GM19467 (cell line): ENCODE measurements at regions not wholly inside any gene's neighbourhood (a gene's known extent, or its start where the extent isn't known, plus 50 kb on each side); places are given as distances from the start of the nearest gene placed in this dataset.

Source experiments
- ATAC-seq: cut with Tn5 transposase; IDR thresholded peaks from one replicate; pipeline ENCODE4 v1.9.1; 2021; ENCODE audit warnings: mild to moderate bottlenecking, moderate library complexity; ENCODE audit not compliant: unreplicated experiment

GRCh38 chr20:22333885-22334545, 250.4 kb downstream of the FOXA2 start:
- peak; percentile 69 for ATAC-seq

DNA sequence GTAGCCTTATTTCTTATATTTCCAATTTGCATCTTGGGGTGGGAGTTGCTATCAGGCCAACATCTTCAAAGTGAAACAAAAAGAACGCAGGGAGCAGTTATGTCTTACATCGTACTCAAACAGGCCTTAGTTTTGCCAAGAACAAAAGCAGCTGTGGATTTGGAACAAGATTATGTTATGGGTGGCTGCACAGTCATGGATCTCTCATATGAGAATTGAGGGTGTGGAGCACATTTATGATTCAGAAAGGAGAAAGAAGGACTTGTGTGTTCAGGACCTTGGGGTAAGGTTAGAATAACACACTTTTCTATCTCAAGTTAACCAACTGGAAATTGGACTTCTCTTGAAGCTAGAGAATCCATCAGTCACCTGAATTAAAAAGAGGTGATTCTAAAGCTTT, 259.9 kb downstream of the FOXA2 start:
- no peak for ATAC-seq

DNA sequence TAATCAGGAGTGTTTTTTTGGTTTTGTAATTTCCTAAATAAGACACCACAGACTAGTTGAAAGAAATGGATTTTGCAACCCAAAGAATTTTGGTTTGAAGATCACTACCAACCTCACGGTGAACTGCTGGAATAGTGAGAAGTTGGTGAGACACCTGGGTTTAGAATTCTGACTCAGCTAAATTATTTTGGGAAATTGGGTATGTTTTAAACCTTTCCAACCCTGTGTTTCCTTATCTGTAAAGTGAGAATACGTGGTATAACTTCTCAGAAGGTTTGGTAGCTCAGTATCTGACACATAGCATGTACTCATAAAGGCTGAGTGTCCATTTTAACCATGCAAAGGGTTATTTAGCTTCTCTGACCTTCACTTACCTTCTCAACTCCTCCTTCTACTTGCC, 261.9 kb downstream of the FOXA2 start:
- ATAC-seq: no peak

- no peak for ATAC-seq
These were observed 263.2 kb downstream of the FOXA2 start for GRCh38 chr20:22321191-22321590.

- ATAC-seq: no peak
These were observed 264.0 kb downstream of the FOXA2 start for GRCh38 chr20:22320245-22320915.

- no peak for ATAC-seq
These were observed 268.6 kb downstream of the FOXA2 start for GRCh38 chr20:22315771-22316170.

DNA sequence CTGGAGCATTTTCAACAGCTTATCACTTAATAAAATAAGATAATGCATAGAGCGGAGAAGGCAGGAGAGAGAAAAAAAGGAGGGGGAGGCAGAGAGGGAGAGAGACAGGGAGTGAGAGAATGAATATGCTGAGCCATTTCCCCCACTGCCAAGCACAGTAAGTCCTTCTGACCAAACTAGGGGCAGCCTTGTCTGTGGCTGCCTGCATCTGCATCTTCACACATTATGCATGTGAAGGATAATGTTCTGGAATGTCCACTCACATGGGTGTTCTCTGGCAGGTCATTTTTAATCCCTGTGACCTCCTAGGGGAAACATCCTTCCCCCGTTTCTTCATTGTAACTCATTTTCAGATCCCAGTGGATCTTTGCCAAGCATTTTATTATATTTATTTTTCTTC, 269.3 kb downstream of the FOXA2 start:
- no peak for ATAC-seq

GRCh38 chr20:22312744-22313346, 271.5 kb downstream of the FOXA2 start:
- ATAC-seq: no peak

DNA sequence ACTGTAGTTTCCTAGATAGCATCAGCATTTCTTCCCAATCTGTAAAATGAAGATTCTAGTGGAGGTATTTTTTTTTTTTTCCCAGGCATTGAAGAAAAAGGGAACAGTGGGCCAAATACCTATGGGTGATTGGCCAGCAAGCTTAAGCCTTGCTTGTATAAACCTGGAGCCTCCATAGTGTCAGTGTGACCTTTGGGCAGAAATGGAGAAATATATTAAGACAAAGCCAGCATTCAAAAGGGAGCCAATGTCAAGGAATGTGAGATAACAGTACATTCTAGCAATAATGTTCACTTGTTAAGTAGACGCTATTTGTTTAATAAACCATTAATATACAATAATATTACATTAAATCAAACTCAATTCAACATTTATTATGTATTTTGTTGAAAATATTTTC, 275.4 kb downstream of the FOXA2 start:
- ATAC-seq: no peak

GRCh38 chr20:22307409-22307808, 277.0 kb downstream of the FOXA2 start:
- no peak for ATAC-seq

DNA sequence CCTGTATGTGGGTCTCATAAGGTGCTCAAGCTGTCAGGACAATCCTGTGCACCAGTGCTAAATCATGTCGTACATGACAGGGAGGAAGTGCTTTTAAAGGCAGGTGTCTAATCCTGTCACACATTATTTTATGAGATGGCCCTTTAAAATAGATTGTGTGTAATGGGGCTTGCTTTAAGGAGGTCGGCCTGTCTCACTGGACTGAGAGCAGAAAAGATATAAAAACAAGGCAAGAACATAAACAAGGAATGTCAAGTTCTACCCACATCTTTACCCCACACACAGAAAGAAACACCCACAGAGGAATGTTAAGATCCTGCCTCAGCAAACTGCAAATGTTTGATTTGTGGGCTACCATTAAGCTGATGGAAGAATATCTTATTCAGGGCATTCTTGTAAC, 279.0 kb downstream of the FOXA2 start:
- ATAC-seq: no peak

GRCh38 chr20:22303523-22303922, 280.8 kb downstream of the FOXA2 start:
- no peak for ATAC-seq

DNA sequence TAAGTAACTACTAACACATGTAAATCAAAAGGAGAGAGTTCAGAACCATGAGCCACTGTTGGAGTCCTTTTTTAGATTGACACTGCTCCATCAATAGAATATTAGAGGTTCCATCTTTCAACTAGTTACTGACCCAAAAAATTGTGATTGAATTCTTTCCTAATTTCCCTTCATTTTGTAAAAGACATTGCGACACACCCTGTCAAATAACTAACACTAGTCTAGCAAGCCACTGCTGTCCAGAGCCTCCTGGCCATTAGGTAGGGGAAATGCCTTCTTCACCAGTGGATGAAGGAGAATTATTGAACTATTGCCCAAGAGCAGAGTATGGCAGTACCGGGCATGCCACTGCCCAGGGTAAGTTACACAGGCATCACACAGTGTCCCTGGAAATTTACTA, 282.3 kb downstream of the FOXA2 start:
- ATAC-seq: no peak

DNA sequence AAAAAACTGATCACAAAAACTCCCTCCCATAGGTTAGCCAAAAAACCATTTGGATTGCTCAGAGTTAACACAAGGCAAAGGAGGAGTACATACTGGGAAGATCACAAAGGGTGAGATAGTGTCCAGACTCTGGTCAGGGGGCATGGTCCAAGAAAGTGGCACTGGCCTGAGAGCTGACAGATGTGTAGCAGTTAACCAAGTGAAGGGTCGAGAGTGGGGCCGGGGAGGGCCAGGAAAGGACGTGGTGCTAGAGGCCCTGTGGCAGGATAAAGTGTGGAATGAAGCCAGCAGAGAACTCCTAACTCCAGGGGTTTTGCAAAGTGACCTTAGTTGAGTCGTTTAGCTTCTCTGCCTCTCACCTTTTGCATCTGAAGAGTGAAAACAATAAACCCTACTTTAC, 290.5 kb downstream of the FOXA2 start:
- ATAC-seq: no peak

DNA sequence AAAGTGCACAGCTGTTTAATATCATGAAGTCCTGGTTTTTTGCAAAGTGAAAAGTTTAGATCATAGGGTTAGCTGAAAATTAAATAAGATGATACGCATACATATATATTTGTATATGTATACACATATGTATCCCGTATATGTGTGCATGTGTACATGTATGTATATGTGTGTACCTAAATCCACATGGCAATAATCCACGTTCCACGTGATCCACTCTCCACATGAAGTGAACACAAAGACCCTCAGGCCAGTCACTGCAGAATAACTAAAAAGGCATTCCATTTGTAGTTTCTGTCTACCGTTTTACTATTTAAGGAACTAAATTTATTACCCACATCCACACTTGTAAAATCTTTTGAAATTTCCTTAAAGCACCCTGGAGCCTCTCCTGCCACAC, 294.9 kb downstream of the FOXA2 start:
- ATAC-seq: no peak

DNA sequence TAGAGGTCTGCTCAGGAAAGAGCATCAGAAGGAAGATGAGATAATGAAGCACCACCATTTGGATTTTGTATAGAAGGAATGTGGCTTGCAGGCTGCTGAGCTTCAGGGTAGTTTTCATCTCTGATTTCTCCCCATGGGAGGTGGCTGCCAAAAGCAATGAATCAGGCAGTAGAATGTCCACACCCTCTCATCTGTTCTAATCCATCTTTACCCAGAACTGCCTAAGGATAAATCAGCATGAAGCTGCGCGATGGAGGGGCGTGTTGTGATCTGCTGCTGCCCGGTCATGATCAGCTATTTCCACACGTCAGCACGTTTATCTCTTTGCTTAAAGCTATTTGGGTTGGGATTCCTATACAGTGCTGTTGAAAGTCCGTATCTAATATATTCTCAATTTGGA, 295.4 kb downstream of the FOXA2 start:
- ATAC-seq: no peak

DNA sequence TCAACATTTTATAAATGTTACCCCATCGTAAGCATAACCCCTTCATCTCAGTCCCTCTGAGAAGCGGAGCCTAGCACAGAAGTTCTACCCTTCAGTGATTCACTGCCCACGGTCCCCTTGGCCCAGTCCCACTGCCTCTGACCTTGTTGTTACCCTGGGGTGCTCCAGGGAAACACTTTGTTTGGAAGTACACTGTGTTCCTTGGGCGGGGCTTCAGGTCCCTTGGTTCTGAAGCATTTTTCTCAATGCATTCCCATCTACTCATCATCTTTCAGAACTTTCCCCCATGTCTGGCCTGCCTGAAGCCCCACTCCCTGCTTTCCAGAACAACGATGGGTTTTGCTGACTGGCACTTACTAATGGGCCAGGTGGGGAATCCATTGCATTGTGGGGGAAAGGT, 296.2 kb downstream of the FOXA2 start:
- ATAC-seq: no peak

DNA sequence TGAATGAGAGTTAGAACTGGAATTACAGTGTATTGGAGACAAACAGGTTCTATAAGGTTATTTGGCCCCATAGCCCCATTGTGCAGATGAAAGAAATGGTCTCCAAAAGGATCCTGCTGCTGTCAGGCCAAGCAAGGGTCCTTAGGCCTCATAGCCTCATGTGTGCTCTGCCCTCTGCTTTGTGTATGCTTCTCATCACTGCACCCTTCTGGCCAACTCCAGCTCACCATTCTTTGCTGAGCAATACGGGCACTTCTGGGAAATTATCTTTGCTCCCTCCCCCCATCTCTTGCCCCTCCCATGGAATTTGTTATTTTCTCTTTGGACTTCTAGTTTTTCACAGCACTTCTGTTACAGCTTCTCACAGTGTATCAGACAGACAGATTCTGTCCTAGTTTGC, 298.8 kb downstream of the FOXA2 start:
- ATAC-seq: no peak

- ATAC-seq: no peak
These were observed 301.7 kb downstream of the FOXA2 start for GRCh38 chr20:22282696-22283095.

GRCh38 chr20:22274330-22274729, 310.0 kb downstream of the FOXA2 start:
- no peak for ATAC-seq

- no peak for ATAC-seq
These were observed 315.7 kb downstream of the FOXA2 start for GRCh38 chr20:22268675-22269074.

DNA sequence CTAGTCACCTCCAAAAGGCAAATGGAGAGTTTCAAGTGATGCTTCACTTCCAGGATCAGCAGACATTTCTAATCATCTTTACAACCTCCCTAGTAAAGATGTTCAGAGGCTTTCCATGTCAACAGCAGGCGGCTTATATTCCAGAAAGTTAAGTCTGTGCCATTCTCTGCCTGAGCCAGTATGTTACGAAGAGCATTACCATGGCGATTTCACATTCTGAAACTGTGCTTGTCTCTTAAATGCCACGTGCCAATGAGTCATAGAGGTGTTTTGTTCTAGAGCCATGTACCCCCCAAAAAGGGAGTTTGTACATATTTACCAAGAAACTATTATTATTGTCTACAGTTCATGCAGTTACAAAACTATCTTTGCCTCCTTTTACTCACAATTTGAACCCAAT, 319.5 kb downstream of the FOXA2 start:
- ATAC-seq: no peak
